ENCODE measurements at regions not wholly inside any gene's neighbourhood (a gene's known extent, or its start where the extent isn't known, plus 50 kb on each side); places are given as distances from the start of the nearest gene placed in this dataset.

- no peak for DNase-seq (ENCODE audit: insufficient read length, low spot score)
- no peak for TF ChIP-seq POLR2A (IDR thresholded peaks at IDR 0.05; ENCODE audit: low read depth, low read length)
- FAIRE-seq: no peak
Observed at GRCh38 chr1:168631671-168632400, 55.4 kb downstream of the XCL1 start.

- TF ChIP-seq POLR2A (IDR thresholded peaks at IDR 0.05; ENCODE audit: low read depth, low read length): no peak
- DNase-seq (ENCODE audit: insufficient read length, low spot score) (no peak), FAIRE-seq (no peak)
Observed at GRCh38 chr1:168634951-168635532, 58.6 kb downstream of the XCL1 start.

GRCh38 chr1:168636200-168636599 lies 59.8 kb downstream of the XCL1 start:
- DNase-seq (ENCODE audit: insufficient read length, low spot score) (no peak), FAIRE-seq (no peak)
- TF ChIP-seq POLR2A (IDR thresholded peaks at IDR 0.05; ENCODE audit: low read depth, low read length): no peak

- no peak for FAIRE-seq
- DNase-seq (ENCODE audit: insufficient read length, low spot score): no peak
- no peak for TF ChIP-seq POLR2A (IDR thresholded peaks at IDR 0.05; ENCODE audit: low read depth, low read length)
Observed at GRCh38 chr1:168636642-168637111, 60.3 kb downstream of the XCL1 start.

GRCh38 chr1:168637350-168637991 lies 61.1 kb downstream of the XCL1 start:
- DNase-seq (ENCODE audit: insufficient read length, low spot score): no peak
- TF ChIP-seq POLR2A (IDR thresholded peaks at IDR 0.05; ENCODE audit: low read depth, low read length): no peak
- peak; percentile 52 for FAIRE-seq

- no peak for DNase-seq (ENCODE audit: insufficient read length, low spot score)
- FAIRE-seq: no peak
- no peak for TF ChIP-seq POLR2A (IDR thresholded peaks at IDR 0.05; ENCODE audit: low read depth, low read length)
Observed at GRCh38 chr1:168638884-168639283, 62.5 kb downstream of the XCL1 start.

GRCh38 chr1:168640182-168640581 lies 63.8 kb downstream of the XCL1 start:
- DNase-seq (ENCODE audit: insufficient read length, low spot score) (no peak), FAIRE-seq (no peak)
- TF ChIP-seq POLR2A (IDR thresholded peaks at IDR 0.05; ENCODE audit: low read depth, low read length): no peak

- TF ChIP-seq POLR2A (IDR thresholded peaks at IDR 0.05; ENCODE audit: low read depth, low read length): no peak
- DNase-seq (ENCODE audit: insufficient read length, low spot score): no peak
- no peak for FAIRE-seq
Observed at GRCh38 chr1:168640836-168641235, 64.4 kb downstream of the XCL1 start.

GRCh38 chr1:168643152-168643551 lies 66.7 kb downstream of the XCL1 start:
- no peak for DNase-seq (ENCODE audit: insufficient read length, low spot score)
- TF ChIP-seq POLR2A (IDR thresholded peaks at IDR 0.05; ENCODE audit: low read depth, low read length): no peak
- FAIRE-seq: no peak

All from H54 (cell line).